MCF 10A (cell line): ENCODE measurements at regions not wholly inside any gene's neighbourhood (a gene's known extent, or its start where the extent isn't known, plus 50 kb on each side); places are given as distances from the start of the nearest gene placed in this dataset.

Experiments
- BruUV-seq: library from RNA; stranded (reverse); fragments of 400-500 nt; replicated peaks from 2 replicates; lab custom pipeline; 2021; lab: Mats Ljungman, UMichigan
- CTCF ChIA-PET: fragments of 300-600 bp; sonication (Branson Sonifier 250); formaldehyde crosslinking; extraction: SDS; loops from one replicate; lab custom pipeline; 2021; ENCODE audit warnings: antibody characterized with exemption, inconsistent platforms; lab: Yijun Ruan, JAX
- POLR2A ChIA-PET: fragments of 300-600, 350-650 bp; sonication (Branson Sonifier 250); formaldehyde crosslinking; extraction: SDS; loops from one replicate; lab custom pipeline; 2020; ENCODE audit warnings: antibody characterized with exemption, inconsistent platforms; lab: Yijun Ruan, JAX
- DNase-seq: peaks from one replicate; pipeline ENCODE4 v3.0.0-alpha.2; 2018; ENCODE audit not compliant: unreplicated experiment
- H3K27ac Mint-ChIP-seq: one replicate; pipeline ENCODE4 v1.8.0; 2022; ENCODE audit warnings: mild to moderate bottlenecking, low read depth, mixed read lengths; ENCODE audit not compliant: unreplicated experiment
- H3K27me3 Mint-ChIP-seq: one replicate; pipeline ENCODE4 v1.8.0; 2022; ENCODE audit warnings: mixed read lengths; ENCODE audit not compliant: insufficient read depth, unreplicated experiment
- H3K36me3 Mint-ChIP-seq: one replicate; pipeline ENCODE4 v1.8.0; 2022; ENCODE audit warnings: mild to moderate bottlenecking, moderate library complexity, mixed read lengths; ENCODE audit not compliant: insufficient read depth, unreplicated experiment
- H3K4me1 Mint-ChIP-seq: one replicate; pipeline ENCODE4 v1.8.0; 2022; ENCODE audit warnings: mixed read lengths; ENCODE audit not compliant: insufficient read depth, unreplicated experiment
- H3K4me3 Mint-ChIP-seq: one replicate; pipeline ENCODE4 v1.8.0; 2022; ENCODE audit warnings: mild to moderate bottlenecking, moderate library complexity, mixed read lengths; ENCODE audit not compliant: unreplicated experiment
- H3K9me3 Mint-ChIP-seq: one replicate; pipeline ENCODE4 v1.8.0; 2022; ENCODE audit warnings: mixed read lengths; ENCODE audit not compliant: unreplicated experiment
- CTCF ChIP-seq: fragments of 200-600 bp; IDR thresholded peaks from one replicate; pipeline ENCODE4 v1.8.0; 2022; ENCODE audit warnings: antibody characterized with exemption, mild to moderate bottlenecking; ENCODE audit not compliant: unreplicated experiment
- intact Hi-C: fragments of 100-400 bp; cut with micrococcal nuclease; formaldehyde crosslinking; loops from 2 replicates; pipeline ENCODE4 v1.14.1; 2022

- intact Hi-C loops: no loop called here
- Mint-ChIP-seq H3K4me1 (no peaks in the 10 kb centered on the region), H3K27ac (no peak overlapping the region), H3K4me3 (no peak overlapping the region), H3K27me3 (peaks cover 67% of the 10 kb centered on the region), H3K36me3 (no peaks in the 10 kb centered on the region), H3K9me3 (no peaks in the 10 kb centered on the region)
- no peak for DNase-seq
- TF ChIP-seq CTCF: no peak
- CTCF ChIA-PET: no interaction called here
- POLR2A ChIA-PET: no interaction called here
- no TSS peak for BruUV-seq
These were observed 83.0 kb upstream of the RTL6 start for GRCh38 chr22:44581096-44581435.

GRCh38 chr22:44580176-44581095 is 82.4 kb upstream of the RTL6 start:
- TF ChIP-seq CTCF: no peak
- Mint-ChIP-seq H3K27me3 (peaks cover 67% of the 10 kb centered on the region), H3K36me3 (no peaks in the 10 kb centered on the region), H3K9me3 (no peaks in the 10 kb centered on the region), H3K27ac (no peak overlapping the region), H3K4me1 (no peaks in the 10 kb centered on the region), H3K4me3 (no peak overlapping the region)
- ChIA-PET POLR2A (no interaction called here), CTCF (no interaction called here)
- DNase-seq: no peak
- intact Hi-C loops: no loop called here
- BruUV-seq: no TSS peak

- CTCF ChIA-PET: interaction anchor here (0.7 to 1.0 kb wide), 3 partner anchors 11 to 585 kb away, joined by 3 read pairs; no protein-coding TSS in a partner anchor
- no peak overlapping the region for H3K4me3 Mint-ChIP-seq
- intact Hi-C loops: no loop called here
These were observed 80.6 kb upstream of the RTL6 start for GRCh38 chr22:44578516-44579230.

More at GRCh38 chr22:44578516-44579230, 80.6 kb upstream of the RTL6 start:
- no TSS peak for BruUV-seq
- peaks cover 8% of the 10 kb centered on the region for H3K4me1 Mint-ChIP-seq
- H3K9me3 Mint-ChIP-seq: no peaks in the 10 kb centered on the region
- no peak overlapping the region for H3K27ac Mint-ChIP-seq
- no peaks in the 10 kb centered on the region for H3K36me3 Mint-ChIP-seq
- peaks cover 66% of the 10 kb centered on the region for H3K27me3 Mint-ChIP-seq
- POLR2A ChIA-PET: no interaction called here
- no peak for TF ChIP-seq CTCF
- DNase-seq: no peak
